BE2C (cell line): ENCODE measurements at regions not wholly inside any gene's neighbourhood (a gene's known extent, or its start where the extent isn't known, plus 50 kb on each side); places are given as distances from the start of the nearest gene placed in this dataset.

Experiments
- DNase-seq: peaks from one replicate; pipeline ENCODE4 v3.0.0-alpha.2; 2020
- H3K27me3 ChIP-seq: fragments of 250-450 bp; sonication (Bioruptor Pico); 2 replicates; pipeline ENCODE4 v1.5.1; 2020; ENCODE audit warnings: mild to moderate bottlenecking
- H3K36me3 ChIP-seq: fragments of 250-450 bp; sonication (Bioruptor Pico); 2 replicates; pipeline ENCODE4 v1.5.1; 2020; ENCODE audit warnings: mild to moderate bottlenecking
- H3K4me1 ChIP-seq: fragments of 250-450 bp; sonication (Bioruptor Pico); 2 replicates; pipeline ENCODE4 v1.5.1; 2020
- H3K4me3 ChIP-seq: 2 replicates; pipeline ENCODE4 v1.5.1; 2011; ENCODE audit warnings: low read depth, low read length
- H3K9me3 ChIP-seq: fragments of 250-450 bp; sonication (Bioruptor Pico); 2 replicates; pipeline ENCODE4 v1.5.1; 2020
- CTCF ChIP-seq: IDR thresholded peaks from 2 replicates; pipeline ENCODE4 v1.5.1; 2012; ENCODE audit warnings: mild to moderate bottlenecking, low read depth, low read length

GRCh38 chr10:36253731-36254130 lies 611.6 kb upstream of the FZD8 start:
- H3K9me3 ChIP-seq: no peaks in the 10 kb centered on the region
- no peak overlapping the region for H3K4me3 ChIP-seq
- no peak for DNase-seq
- H3K27me3 ChIP-seq: no peaks in the 10 kb centered on the region
- H3K36me3 ChIP-seq: no peaks in the 10 kb centered on the region
- no peak for TF ChIP-seq CTCF
- no peaks in the 10 kb centered on the region for H3K4me1 ChIP-seq

GRCh38 chr10:36251068-36251467 lies 609.0 kb upstream of the FZD8 start:
- no peaks in the 10 kb centered on the region for H3K27me3 ChIP-seq
- no peak overlapping the region for H3K4me3 ChIP-seq
- no peaks in the 10 kb centered on the region for H3K9me3 ChIP-seq
- no peaks in the 10 kb centered on the region for H3K4me1 ChIP-seq
- DNase-seq: no peak
- no peak for TF ChIP-seq CTCF
- no peaks in the 10 kb centered on the region for H3K36me3 ChIP-seq

DNA sequence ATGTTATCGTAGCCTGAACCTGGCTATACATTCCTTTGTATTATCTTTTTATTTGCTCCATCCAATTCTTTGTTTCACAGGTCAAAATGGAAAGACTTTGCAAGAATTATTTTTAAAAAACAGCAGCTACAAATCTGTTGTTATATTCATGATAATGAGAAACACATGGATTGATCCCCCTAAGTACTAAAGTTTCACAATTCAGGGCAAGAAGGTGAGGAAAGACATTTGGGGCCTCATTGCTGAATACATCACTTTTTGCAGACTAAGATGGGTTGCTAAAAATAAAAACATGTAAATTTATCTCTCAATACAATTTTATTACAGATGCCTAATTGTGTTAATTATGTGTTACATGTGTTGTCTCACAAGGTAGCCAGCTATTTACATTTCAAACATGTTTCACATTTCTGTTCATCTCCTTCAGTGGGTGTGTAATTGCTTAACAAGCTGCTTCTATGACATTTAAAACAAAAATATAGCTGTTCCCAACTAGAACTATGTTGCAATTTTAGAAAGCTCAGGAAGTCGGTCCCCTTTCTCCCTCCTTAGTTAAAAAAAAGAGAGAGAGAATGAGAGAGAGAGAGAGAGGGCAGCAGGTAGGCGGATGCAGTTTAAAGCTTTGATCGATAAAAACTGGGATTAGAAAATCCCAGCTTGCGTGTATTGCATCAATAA lies 606.3 kb upstream of the FZD8 start:
- H3K4me3 ChIP-seq: no peak overlapping the region
- no peaks in the 10 kb centered on the region for H3K27me3 ChIP-seq
- TF ChIP-seq CTCF: no peak
- no peaks in the 10 kb centered on the region for H3K36me3 ChIP-seq
- H3K4me1 ChIP-seq: no peaks in the 10 kb centered on the region
- no peak for DNase-seq
- no peaks in the 10 kb centered on the region for H3K9me3 ChIP-seq

DNA sequence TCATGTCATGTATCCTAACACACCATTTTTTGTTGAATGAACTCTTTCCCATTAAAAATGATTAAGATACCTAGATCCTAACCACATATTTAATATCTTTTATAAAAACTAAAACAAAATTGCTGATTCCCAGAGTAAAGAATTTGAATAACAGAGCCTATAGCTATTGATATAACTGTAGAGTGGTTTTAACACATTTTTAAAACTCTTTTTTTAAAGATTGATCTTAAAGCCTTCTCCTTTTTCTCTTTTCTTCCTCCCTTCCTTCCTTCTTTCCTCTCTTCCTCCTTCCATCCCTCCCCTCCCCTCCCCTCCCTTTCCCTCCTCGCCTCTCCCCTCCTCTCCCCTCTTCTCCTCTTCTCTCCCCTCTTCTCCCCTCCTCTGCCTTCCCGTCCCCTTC lies 605.4 kb upstream of the FZD8 start:
- Histone ChIP-seq H3K4me3 (no peak overlapping the region), H3K9me3 (no peaks in the 10 kb centered on the region), H3K4me1 (no peaks in the 10 kb centered on the region), H3K36me3 (no peaks in the 10 kb centered on the region), H3K27me3 (no peaks in the 10 kb centered on the region)
- TF ChIP-seq CTCF: no peak
- DNase-seq: no peak

DNA sequence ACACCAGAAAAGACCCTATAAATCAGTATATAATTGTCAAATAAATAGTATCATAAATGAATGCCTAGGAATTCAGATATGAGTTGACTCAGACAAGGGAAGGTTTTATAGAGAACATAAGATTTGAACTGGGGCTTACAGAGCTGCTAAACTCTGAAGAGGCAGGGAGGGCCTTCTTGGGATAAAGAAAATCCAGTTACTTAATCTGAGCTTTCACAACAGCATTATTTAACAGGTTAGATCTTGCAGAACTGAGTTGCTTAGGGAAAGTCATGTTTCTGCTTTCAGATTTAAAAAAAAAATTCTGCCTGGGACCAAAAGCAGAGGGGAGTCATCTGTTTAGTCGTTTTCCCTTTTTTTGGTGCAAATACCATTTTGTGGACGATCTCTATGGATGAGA lies 594.8 kb upstream of the FZD8 start:
- Histone ChIP-seq H3K4me3 (no peak overlapping the region), H3K36me3 (no peaks in the 10 kb centered on the region), H3K9me3 (no peaks in the 10 kb centered on the region), H3K27me3 (no peaks in the 10 kb centered on the region), H3K4me1 (peaks cover 3% of the 10 kb centered on the region; the same call in 1 of the 2 replicates)
- no peak for TF ChIP-seq CTCF
- DNase-seq: no peak

DNA sequence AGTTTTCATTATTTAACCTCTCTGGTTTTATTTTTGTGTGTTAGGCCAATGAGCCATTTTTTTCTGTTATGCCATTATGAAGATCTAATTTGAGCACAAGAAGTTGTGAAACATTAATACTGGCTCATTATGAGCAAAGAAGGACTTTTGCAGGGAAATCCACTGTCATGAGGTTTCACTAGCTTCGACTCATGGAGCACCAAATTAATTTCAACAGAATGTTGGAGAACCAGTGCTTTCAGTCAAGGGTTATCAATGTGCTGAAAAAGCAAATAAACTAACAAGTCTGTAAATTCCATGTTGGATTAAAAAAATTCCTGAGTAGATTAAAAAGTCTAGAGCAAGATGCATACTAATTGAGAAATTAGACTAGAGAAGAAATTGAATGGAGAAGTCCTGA lies 594.2 kb upstream of the FZD8 start:
- Histone ChIP-seq H3K9me3 (no peaks in the 10 kb centered on the region), H3K36me3 (no peaks in the 10 kb centered on the region), H3K4me1 (peaks cover 3% of the 10 kb centered on the region; the same call in 1 of the 2 replicates), H3K27me3 (no peaks in the 10 kb centered on the region), H3K4me3 (no peak overlapping the region)
- TF ChIP-seq CTCF: no peak
- DNase-seq: no peak
